ENCODE measurements at regions not wholly inside any gene's neighbourhood (a gene's known extent, or its start where the extent isn't known, plus 50 kb on each side); places are given as distances from the start of the nearest gene placed in this dataset.

DNA sequence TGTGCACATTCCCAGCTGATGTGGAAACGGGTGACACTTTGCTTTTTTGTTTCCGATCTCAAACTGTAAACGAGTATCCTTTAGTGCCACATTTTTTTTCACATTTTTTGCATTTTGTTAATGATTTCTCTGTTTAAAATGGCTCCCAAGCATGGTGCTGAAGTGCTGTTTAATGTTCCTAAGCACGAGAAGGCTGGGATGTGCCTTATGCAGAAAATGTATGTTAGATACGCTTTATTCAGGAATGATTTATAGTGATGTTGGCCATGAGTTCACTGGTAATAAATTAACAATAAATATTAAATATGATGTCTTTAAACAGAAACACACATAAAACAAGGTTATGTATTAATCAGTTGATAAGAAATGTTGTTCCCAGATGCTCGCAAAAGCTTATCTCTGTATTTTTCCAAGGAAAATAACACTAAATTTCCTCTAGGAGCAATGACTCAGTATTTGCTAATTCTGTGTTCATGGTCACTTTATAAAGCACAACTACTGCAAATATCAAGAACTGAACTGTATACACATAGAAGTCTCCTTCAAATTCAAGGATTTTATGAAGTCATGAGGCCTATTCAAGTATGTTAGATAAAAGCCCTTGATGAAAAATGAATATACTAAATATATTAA is 305.9 kb upstream of the SMIM30 start:
- WGBS = 44% methylated on average over 6 of the region's 6 CpGs
- Histone ChIP-seq H3K27ac (ENCODE audit: low read depth) (no peak overlapping the region), H3K4me1 (ENCODE audit: insufficient read depth) (no peaks in the 10 kb centered on the region), H3K36me3 (ENCODE audit: insufficient read depth) (no peaks in the 10 kb centered on the region), H3K4me3 (ENCODE audit: low read depth, low read length) (no peak overlapping the region)
- no peak for DNase-seq (ENCODE audit: extremely low spot score)

DNA sequence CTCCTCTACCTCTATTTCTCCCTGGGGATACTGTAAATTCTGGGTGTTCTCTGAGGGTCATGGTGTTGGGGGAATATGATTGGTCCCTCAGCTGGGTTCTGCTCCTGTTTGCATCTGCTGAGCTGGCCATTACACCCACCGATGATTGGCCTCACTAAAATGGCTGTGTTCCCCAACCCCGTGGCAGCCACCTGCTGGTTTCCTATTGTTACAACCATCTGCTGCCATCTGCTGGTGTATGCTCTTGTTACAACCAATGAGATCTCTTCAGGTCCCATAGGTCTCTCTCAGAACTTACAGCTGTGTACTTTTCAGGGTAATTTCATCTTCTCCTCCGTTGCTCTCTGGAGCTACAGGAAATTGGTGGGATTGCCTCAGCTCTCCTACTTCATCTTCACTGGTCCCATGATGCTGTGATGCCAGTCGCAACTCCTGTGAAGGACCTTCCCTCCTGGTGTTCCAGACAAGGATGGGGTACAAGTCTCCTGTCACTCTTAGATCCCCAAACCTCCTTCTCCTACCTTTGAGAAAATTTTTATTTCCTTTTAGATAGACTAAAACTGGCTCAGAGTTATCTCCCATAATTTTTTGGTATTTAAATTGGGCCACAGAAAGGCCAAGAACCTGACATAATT is 303.5 kb upstream of the SMIM30 start:
- no peak overlapping the region for H3K27ac ChIP-seq (ENCODE audit: low read depth)
- no peaks in the 10 kb centered on the region for H3K4me1 ChIP-seq (ENCODE audit: insufficient read depth)
- 39% methylated on average over 4 of the region's 4 CpGs for WGBS
- H3K4me3 ChIP-seq (ENCODE audit: low read depth, low read length) = no peak overlapping the region
- DNase-seq (ENCODE audit: extremely low spot score) = no peak
- no peaks in the 10 kb centered on the region for H3K36me3 ChIP-seq (ENCODE audit: insufficient read depth)

DNA sequence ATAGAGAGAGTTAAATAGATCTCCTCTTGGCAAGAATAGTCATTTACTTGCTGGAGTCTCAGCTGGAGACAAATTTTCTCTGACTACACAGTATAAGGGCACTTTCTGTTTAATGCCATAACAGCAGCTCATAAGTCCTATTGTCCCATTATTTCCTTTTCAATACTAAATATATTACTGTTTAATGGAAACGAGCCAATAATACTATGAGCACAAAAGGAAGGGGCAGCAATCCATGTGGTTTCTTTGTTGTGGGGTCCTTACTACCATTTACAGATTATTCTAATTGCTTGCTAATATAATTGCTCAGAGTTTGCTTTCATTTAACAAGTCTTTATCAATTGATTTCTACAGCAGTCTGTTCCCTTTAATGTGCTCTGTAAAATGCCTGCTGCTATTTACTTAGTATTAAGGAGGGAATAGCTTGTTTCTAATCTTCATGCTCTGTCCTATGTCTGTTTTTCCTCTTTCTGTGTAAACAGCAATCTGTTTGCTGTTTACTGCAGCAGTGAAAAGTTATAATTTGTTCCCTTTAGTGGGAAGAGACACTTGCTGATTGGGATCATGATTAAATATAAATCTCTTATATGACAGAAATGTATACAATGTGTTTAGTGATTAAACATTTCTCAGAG is 296.2 kb upstream of the SMIM30 start:
- Histone ChIP-seq H3K27ac (ENCODE audit: low read depth) (no peak overlapping the region), H3K4me3 (ENCODE audit: low read depth, low read length) (no peak overlapping the region), H3K4me1 (ENCODE audit: insufficient read depth) (no peaks in the 10 kb centered on the region), H3K36me3 (ENCODE audit: insufficient read depth) (no peaks in the 10 kb centered on the region)
- DNase-seq (ENCODE audit: extremely low spot score) = no peak
- 58% methylated on average over 1 of the region's 1 CpG for WGBS

DNA sequence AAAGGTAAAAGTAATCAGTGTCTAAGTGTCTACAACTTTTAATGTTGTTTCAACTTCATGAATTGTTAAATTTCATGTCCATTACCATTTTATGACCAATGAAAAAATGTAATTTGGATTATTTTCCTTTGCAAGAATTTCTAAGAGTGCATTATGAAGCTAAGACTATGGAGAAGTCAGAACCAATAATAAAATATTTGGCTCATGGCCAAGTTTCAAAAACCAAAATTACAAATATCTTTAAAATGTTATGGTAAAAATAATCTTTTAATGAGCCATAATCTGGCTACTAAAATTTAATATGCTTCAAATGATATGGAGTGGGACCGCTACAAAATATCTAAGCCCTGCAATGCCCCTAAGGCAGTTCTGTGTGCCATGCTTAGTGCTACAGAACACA is 294.1 kb upstream of the SMIM30 start:
- H3K36me3 ChIP-seq (ENCODE audit: insufficient read depth) = no peaks in the 10 kb centered on the region
- no peaks in the 10 kb centered on the region for H3K4me1 ChIP-seq (ENCODE audit: insufficient read depth)
- no peak overlapping the region for H3K4me3 ChIP-seq (ENCODE audit: low read depth, low read length)
- no peak for DNase-seq (ENCODE audit: extremely low spot score)
- no peak overlapping the region for H3K27ac ChIP-seq (ENCODE audit: low read depth)
- WGBS = 86% methylated on average over 1 of the region's 1 CpG

DNA sequence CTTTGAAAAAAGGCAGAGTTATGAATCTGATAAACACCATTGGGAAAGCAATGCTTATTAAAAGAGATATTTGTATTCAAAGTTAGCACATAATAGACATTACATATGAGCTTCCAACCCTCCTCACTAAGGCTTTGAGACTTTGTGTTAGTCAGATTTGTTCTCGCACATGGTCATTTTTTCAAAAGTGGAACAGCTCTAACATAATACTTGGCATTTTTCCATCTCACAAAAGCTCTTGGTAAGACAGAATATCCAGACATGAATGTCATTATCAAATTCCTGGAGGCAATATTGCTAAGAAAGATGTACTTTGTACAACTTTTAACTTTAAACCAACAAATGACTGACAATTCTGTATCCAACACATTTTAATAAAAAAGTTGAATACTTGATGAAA is 292.4 kb upstream of the SMIM30 start:
- H3K4me3 ChIP-seq (ENCODE audit: low read depth, low read length) = no peak overlapping the region
- H3K36me3 ChIP-seq (ENCODE audit: insufficient read depth) = no peaks in the 10 kb centered on the region
- no peak overlapping the region for H3K27ac ChIP-seq (ENCODE audit: low read depth)
- DNase-seq (ENCODE audit: extremely low spot score) = no peak
- no peaks in the 10 kb centered on the region for H3K4me1 ChIP-seq (ENCODE audit: insufficient read depth)
- 91% methylated on average over 1 of the region's 1 CpG for WGBS

DNA sequence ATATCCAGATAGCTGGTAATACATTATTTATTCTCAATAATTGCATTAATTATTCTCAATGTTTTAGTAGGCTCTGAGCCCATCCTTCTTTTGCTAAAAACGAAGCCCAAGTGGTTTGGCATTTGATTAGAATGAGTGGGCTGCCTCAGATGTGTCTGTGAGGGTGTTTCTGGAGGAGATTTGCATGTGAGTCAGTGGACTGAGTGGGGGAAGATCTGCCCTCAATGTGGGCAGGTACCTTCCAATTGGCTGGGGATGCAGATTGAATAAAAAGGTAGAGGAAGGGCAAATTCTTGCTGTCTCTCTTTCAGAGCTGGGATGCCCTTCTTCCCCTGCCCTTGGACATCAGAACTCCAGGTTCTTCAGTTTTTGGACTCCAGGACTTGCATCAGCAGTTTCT is 290.6 kb upstream of the SMIM30 start:
- no peaks in the 10 kb centered on the region for H3K4me1 ChIP-seq (ENCODE audit: insufficient read depth)
- no peak overlapping the region for H3K27ac ChIP-seq (ENCODE audit: low read depth)
- no peak for DNase-seq (ENCODE audit: extremely low spot score)
- no peaks in the 10 kb centered on the region for H3K36me3 ChIP-seq (ENCODE audit: insufficient read depth)
- no peak overlapping the region for H3K4me3 ChIP-seq (ENCODE audit: low read depth, low read length)
- 80% methylated on average over 1 of the region's 1 CpG for WGBS

DNA sequence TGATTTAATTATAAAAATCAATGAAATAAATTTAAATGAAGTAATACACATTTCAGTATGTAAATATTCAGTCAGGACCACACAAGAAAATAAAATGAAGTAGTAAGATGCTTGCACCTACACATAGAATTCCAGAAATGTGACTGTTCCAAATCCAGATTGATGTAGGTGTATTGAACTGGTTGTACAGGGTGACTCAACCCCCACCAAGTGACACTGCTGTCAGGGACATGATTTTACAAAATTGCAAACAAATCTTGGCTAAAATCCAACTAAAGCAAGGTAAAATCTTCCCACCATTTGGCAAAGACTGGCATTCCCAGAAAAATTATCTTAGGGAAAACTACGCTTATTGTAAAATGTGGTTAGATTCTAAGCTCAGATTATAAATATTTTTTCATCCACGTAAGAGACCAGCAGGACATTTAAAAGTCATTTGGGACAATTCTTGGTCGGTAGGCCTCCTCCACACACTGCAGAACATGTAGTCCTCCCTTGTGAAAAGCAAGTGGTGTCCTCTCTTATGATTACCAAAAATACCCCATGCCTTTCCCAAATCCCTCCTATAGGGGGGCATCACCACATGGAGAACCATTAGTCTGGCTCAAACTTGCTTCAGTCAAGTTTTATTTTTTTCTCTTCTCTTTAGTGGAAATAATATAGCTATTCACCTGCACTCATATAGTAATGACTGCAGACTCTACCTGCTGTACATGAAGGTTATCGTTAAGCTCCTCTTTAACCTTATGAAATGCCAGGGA is 287.1 kb upstream of the SMIM30 start:
- WGBS = 88% methylated on average over 4 of the region's 4 CpGs
- no peak for DNase-seq (ENCODE audit: extremely low spot score)
- no peaks in the 10 kb centered on the region for H3K36me3 ChIP-seq (ENCODE audit: insufficient read depth)
- H3K4me3 ChIP-seq (ENCODE audit: low read depth, low read length) = no peak overlapping the region
- H3K27ac ChIP-seq (ENCODE audit: low read depth) = no peak overlapping the region
- no peaks in the 10 kb centered on the region for H3K4me1 ChIP-seq (ENCODE audit: insufficient read depth)

DNA sequence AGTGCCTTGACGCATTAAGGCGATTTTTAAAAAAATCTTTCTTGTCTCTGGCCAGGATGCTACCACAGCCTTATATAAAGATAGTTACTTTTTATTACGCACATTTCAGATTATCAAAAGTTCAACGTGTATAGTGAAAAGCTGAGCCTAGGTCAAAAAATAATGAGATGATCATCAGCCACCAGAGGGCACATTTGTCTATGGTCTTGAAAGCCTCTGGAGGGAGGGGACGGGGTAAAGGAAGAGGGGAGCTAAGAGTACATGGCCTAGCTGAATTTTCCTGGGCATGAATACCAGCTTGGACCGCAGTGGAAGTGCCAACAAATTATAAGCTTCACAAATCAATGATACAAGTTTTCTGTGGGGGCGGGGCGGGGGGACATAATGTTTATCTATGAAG is 285.9 kb upstream of the SMIM30 start:
- no peak overlapping the region for H3K4me3 ChIP-seq (ENCODE audit: low read depth, low read length)
- H3K4me1 ChIP-seq (ENCODE audit: insufficient read depth) = no peaks in the 10 kb centered on the region
- no peak overlapping the region for H3K27ac ChIP-seq (ENCODE audit: low read depth)
- H3K36me3 ChIP-seq (ENCODE audit: insufficient read depth) = no peaks in the 10 kb centered on the region
- 78% methylated on average over 8 of the region's 8 CpGs for WGBS
- no peak for DNase-seq (ENCODE audit: extremely low spot score)

DNA sequence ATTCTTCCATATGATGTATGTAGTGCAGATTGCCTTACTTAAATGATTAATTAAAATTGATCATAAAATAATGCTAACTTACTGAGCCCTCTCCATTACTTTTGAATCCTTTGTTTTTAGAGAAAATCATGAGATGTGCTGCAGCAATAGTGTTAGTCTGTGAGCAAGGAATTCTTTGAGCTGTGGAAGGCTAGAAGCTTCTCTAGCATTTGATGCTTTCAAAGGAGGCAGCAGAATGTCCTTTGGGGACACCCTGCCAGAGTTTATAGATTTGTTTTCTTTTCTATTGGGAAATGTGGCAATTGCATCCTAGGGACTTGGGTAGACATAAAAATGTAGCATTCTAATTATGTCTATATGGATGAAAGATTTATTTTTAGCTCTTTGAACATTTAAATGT is 284.1 kb upstream of the SMIM30 start:
- Histone ChIP-seq H3K4me1 (ENCODE audit: insufficient read depth) (no peaks in the 10 kb centered on the region), H3K4me3 (ENCODE audit: low read depth, low read length) (no peak overlapping the region), H3K27ac (ENCODE audit: low read depth) (no peak overlapping the region), H3K36me3 (ENCODE audit: insufficient read depth) (no peaks in the 10 kb centered on the region)
- DNase-seq (ENCODE audit: extremely low spot score) = no peak

DNA sequence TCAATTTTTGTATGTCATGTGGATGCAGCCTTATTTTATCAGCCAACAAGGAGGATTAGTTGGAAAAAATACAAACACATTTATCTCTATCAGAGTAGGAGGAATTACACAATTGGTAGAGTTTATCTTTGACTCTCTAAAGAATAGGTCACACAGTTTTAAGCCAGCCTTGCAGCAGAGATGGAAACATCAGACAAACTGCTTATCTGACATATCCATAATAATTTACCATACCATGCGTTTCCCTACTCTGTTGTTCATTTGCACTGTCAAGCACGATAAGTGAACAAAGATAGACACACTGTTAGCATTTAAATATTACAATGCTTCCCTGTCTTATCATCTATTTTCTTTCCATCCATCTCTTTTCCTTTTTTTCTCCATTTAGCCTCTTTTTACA is 283.7 kb upstream of the SMIM30 start:
- Histone ChIP-seq H3K27ac (ENCODE audit: low read depth) (no peak overlapping the region), H3K4me1 (ENCODE audit: insufficient read depth) (no peaks in the 10 kb centered on the region), H3K36me3 (ENCODE audit: insufficient read depth) (no peaks in the 10 kb centered on the region), H3K4me3 (ENCODE audit: low read depth, low read length) (no peak overlapping the region)
- WGBS = 31% methylated on average over 2 of the region's 2 CpGs
- no peak for DNase-seq (ENCODE audit: extremely low spot score)

DNA sequence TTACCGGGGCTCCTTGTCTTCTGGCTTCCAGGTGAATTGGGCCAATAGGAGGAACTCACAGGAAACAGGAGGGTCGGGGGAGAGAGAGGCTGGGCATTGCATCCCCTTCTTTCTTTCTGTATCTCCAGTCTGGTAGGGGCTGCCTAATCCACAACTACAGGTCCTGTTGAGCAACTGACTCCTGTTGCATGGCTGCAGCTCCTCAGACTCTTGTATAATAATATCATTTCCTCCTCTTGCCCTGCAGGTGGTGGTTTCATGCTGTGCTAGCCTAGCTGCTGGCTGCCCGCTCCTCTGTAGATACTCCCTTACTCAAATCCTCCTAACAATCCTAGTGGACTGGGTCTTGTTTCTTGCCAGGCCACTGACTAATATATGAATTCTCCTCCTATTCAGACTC is 276.5 kb upstream of the SMIM30 start:
- WGBS = 79% methylated on average over 3 of the region's 3 CpGs
- Histone ChIP-seq H3K4me3 (ENCODE audit: low read depth, low read length) (no peak overlapping the region), H3K36me3 (ENCODE audit: insufficient read depth) (no peaks in the 10 kb centered on the region), H3K4me1 (ENCODE audit: insufficient read depth) (no peaks in the 10 kb centered on the region), H3K27ac (ENCODE audit: low read depth) (no peak overlapping the region)
- no peak for DNase-seq (ENCODE audit: extremely low spot score)

DNA sequence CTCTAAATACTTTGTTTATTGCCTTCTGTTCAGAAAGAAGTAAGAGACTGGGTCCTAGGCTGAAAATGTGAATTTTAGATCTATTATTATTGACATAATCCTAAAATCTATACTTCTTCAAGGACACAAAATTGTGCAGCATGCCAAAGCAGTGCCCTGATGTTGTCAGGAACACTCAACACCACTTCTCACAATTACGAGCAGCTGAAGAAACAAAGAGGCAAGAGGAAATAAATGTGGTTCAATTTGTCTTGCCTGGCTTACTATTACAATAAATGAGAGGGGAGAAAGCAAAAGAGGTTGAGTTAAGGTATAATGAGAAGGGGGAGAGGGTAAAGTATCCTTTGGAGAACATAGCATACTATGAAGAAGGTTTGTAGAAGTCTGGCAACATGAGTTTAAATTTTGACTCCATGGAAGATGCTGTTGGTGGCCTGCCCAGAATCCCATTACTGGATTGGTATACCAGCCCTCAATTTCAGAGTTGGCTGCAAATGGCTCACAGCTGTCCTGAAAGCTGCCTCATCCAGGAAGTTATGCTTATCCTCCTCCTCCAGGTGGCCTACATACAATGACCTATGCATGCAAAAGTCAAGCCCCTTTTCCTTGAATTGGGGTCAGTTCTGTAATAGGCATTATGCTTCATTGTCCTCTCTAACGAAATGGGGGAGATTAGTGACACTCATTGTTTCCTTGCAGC is 274.6 kb upstream of the SMIM30 start:
- Histone ChIP-seq H3K4me3 (ENCODE audit: low read depth, low read length) (no peak overlapping the region), H3K4me1 (ENCODE audit: insufficient read depth) (no peaks in the 10 kb centered on the region), H3K27ac (ENCODE audit: low read depth) (no peak overlapping the region), H3K36me3 (ENCODE audit: insufficient read depth) (no peaks in the 10 kb centered on the region)
- no peak for DNase-seq (ENCODE audit: extremely low spot score)
- WGBS = 61% methylated on average over 2 of the region's 2 CpGs

DNA sequence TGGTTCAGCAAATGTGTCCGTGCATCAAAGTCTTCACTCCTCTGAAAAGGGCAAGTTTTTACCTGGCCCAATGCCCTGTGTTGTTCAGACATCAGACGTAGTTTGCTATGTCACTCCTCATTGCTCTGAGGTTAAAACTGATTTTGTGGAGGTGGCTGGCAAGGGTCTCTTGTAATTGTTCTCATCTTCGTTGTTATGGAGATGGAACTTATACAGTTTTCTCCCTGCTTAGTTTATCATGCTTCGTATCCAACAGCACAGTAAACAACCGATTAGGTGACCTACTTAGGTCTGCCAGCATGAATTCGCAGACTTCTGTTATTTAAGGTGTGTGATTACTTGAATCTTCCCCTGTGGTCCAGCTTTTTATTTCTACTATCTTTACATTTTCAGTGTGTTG is 274.1 kb upstream of the SMIM30 start:
- no peak for DNase-seq (ENCODE audit: extremely low spot score)
- Histone ChIP-seq H3K4me1 (ENCODE audit: insufficient read depth) (no peaks in the 10 kb centered on the region), H3K4me3 (ENCODE audit: low read depth, low read length) (no peak overlapping the region), H3K27ac (ENCODE audit: low read depth) (no peak overlapping the region), H3K36me3 (ENCODE audit: insufficient read depth) (no peaks in the 10 kb centered on the region)
- whole genome bisulfite sequencing = 30% methylated on average over 6 of the region's 6 CpGs

All from urinary bladder (tissue), 3 donors.